DOHH2 (cell line): ENCODE measurements at regions not wholly inside any gene's neighbourhood (a gene's known extent, or its start where the extent isn't known, plus 50 kb on each side); places are given as distances from the start of the nearest gene placed in this dataset.

Experiments used
- H3F3A ChIP-seq: fragments of 200-600 bp; sonication (generic), shearing (Covaris generic); 2 replicates; pipeline ENCODE4 v1.6.0; 2016; ENCODE audit warnings: antibody characterized with exemption, mild to moderate bottlenecking; ENCODE audit not compliant: control insufficient read depth, insufficient read depth
- H3K27ac ChIP-seq: fragments of 200-600 bp; sonication (generic); 2 replicates; pipeline ENCODE4 v1.5.1; 2014; ENCODE audit warnings: low read depth, mild to moderate bottlenecking, low read length, moderate library complexity
- H3K27me3 ChIP-seq: fragments of 200-600 bp; sonication (generic); 2 replicates; pipeline ENCODE4 v1.6.1; 2014; ENCODE audit warnings: mild to moderate bottlenecking, low read length, mixed read lengths; ENCODE audit not compliant: control insufficient read depth
- H3K36me3 ChIP-seq: fragments of 200-600 bp; sonication (generic); 2 replicates; pipeline ENCODE4 v1.6.1; 2014; ENCODE audit warnings: mild to moderate bottlenecking, low read length, moderate library complexity, mixed read lengths; ENCODE audit not compliant: control insufficient read depth
- H3K4me1 ChIP-seq: fragments of 200-600 bp; sonication (generic); 2 replicates; pipeline ENCODE4 v1.6.1; 2014; ENCODE audit warnings: mild to moderate bottlenecking, low read length, mixed read lengths; ENCODE audit not compliant: control insufficient read depth
- H3K4me2 ChIP-seq: fragments of 200-600 bp; sonication (generic); 2 replicates; pipeline ENCODE4 v1.6.0; 2014; ENCODE audit warnings: mild to moderate bottlenecking, low read length, moderate library complexity
- H3K4me3 ChIP-seq: fragments of 200-600 bp; sonication (generic); 2 replicates; pipeline ENCODE4 v1.5.1; 2014; ENCODE audit warnings: mild to moderate bottlenecking, low read length, mixed read lengths
- H3K79me2 ChIP-seq: fragments of 200-600 bp; sonication (generic); 2 replicates; pipeline ENCODE4 v1.6.1; 2014; ENCODE audit warnings: mild to moderate bottlenecking, low read length, mixed read lengths; ENCODE audit not compliant: control insufficient read depth
- H3K9me2 ChIP-seq: fragments of 200-600 bp; sonication (generic); replicated peaks from 2 replicates; pipeline ENCODE4 v1.6.1; 2014; ENCODE audit warnings: mild to moderate bottlenecking, low read length, mixed read lengths; ENCODE audit not compliant: control insufficient read depth
- H3K9me3 ChIP-seq: fragments of 200-600 bp; sonication (generic); 2 replicates; pipeline ENCODE4 v1.6.1; 2014; ENCODE audit warnings: antibody characterized with exemption, low read length, mixed read lengths; ENCODE audit not compliant: control insufficient read depth, insufficient read depth
- H4K20me1 ChIP-seq: fragments of 200-600 bp; sonication (generic); 2 replicates; pipeline ENCODE4 v1.6.0; 2014; ENCODE audit warnings: low read depth, mild to moderate bottlenecking, antibody characterized with exemption, low read length, moderate library complexity; ENCODE audit not compliant: control insufficient read depth, insufficient read depth
- EZH2phosphoT487 ChIP-seq: fragments of 200-600 bp; sonication (generic); IDR thresholded peaks from 2 replicates; pipeline ENCODE4 v1.6.1; 2017; ENCODE audit warnings: borderline replicate concordance, mild to moderate bottlenecking, antibody characterized with exemption, low read length, moderate library complexity, mixed read lengths
- TF ChIP-seq, protein P1 (sequence below): fragments of 200-600 bp; sonication (generic); IDR thresholded peaks from one replicate; pipeline ENCODE4 v1.5.1; 2014; ENCODE audit warnings: antibody characterized with exemption, mild to moderate bottlenecking, low read depth, low read length; ENCODE audit not compliant: poor library complexity, severe bottlenecking

GRCh38 chr11:110827276-110827675 is 115.0 kb upstream of the ARHGAP20 start:
- Histone ChIP-seq H3K4me1 (no peaks in the 10 kb centered on the region), H3K79me2 (no peaks in the 10 kb centered on the region), H3K36me3 (no peaks in the 10 kb centered on the region), H3K27ac (no peak overlapping the region), H3K4me3 (no peak overlapping the region), H3K27me3 (no peaks in the 10 kb centered on the region), H4K20me1 (no peaks in the 10 kb centered on the region), H3K9me2 (no peaks in the 10 kb centered on the region), H3K9me3 (no peaks in the 10 kb centered on the region), H3K4me2 (no peak overlapping the region), H3F3A (no peaks in the 10 kb centered on the region)
- TF ChIP-seq, protein P1, sequence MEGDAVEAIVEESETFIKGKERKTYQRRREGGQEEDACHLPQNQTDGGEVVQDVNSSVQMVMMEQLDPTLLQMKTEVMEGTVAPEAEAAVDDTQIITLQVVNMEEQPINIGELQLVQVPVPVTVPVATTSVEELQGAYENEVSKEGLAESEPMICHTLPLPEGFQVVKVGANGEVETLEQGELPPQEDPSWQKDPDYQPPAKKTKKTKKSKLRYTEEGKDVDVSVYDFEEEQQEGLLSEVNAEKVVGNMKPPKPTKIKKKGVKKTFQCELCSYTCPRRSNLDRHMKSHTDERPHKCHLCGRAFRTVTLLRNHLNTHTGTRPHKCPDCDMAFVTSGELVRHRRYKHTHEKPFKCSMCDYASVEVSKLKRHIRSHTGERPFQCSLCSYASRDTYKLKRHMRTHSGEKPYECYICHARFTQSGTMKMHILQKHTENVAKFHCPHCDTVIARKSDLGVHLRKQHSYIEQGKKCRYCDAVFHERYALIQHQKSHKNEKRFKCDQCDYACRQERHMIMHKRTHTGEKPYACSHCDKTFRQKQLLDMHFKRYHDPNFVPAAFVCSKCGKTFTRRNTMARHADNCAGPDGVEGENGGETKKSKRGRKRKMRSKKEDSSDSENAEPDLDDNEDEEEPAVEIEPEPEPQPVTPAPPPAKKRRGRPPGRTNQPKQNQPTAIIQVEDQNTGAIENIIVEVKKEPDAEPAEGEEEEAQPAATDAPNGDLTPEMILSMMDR, result no peak
- TF ChIP-seq EZH2phosphoT487, result no peak

GRCh38 chr11:110824912-110825620 is 112.8 kb upstream of the ARHGAP20 start:
- Histone ChIP-seq H3K79me2 (no peaks in the 10 kb centered on the region), H3K4me3 (no peak overlapping the region), H3K9me2 (no peaks in the 10 kb centered on the region), H3K27ac (no peak overlapping the region), H3K27me3 (no peaks in the 10 kb centered on the region), H3K4me2 (no peak overlapping the region), H3K4me1 (no peaks in the 10 kb centered on the region), H3K36me3 (no peaks in the 10 kb centered on the region), H4K20me1 (no peaks in the 10 kb centered on the region), H3F3A (no peaks in the 10 kb centered on the region), H3K9me3 (no peaks in the 10 kb centered on the region)
- no peak for TF ChIP-seq EZH2phosphoT487
- TF ChIP-seq, protein P1, result no peak

DNA sequence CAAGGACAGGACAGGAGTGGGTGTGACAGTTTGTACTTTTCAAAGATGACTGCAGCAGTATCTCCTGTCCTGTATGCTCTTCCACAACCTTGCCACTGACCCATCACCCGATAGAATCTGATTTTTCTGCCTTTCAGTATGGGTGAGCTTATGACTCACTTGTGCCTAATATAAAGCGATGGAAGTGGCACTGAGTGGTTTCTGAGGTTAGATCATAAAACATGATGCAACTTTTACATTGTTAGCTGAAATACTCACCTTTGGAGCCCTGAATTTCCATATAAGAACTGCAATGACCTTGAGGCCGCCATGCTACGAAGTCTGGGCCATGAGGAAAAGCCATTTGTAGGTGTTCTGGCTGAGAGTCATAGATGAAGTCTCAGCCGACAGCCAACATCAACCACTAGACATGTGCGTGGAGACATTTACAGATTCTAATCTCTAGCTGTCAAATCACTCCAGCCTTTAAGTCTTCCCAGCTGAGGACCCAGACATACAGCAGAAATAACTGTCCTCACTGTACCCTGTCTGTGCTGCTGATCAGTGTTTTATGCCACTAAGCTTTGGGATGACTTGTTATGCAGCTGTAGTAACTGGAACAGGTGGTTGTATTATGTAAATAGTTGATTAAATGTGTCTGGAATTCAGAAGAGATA is 105.9 kb upstream of the ARHGAP20 start:
- H3K9me3 ChIP-seq, result no peaks in the 10 kb centered on the region
- H3K27ac ChIP-seq, result no peak overlapping the region
- H4K20me1 ChIP-seq, result no peaks in the 10 kb centered on the region
- H3K79me2 ChIP-seq, result no peaks in the 10 kb centered on the region
- no peaks in the 10 kb centered on the region for H3F3A ChIP-seq
- no peaks in the 10 kb centered on the region for H3K9me2 ChIP-seq
- H3K27me3 ChIP-seq, result no peaks in the 10 kb centered on the region
- no peak overlapping the region for H3K4me3 ChIP-seq
- no peak overlapping the region for H3K4me2 ChIP-seq
- H3K36me3 ChIP-seq, result no peaks in the 10 kb centered on the region
- no peaks in the 10 kb centered on the region for H3K4me1 ChIP-seq
- TF ChIP-seq, protein P1, result no peak
- TF ChIP-seq EZH2phosphoT487, result no peak
